Stimulated activated CD4-positive, alpha-beta T cell treated with anti-CD3 and anti-CD28 coated beads, Interleukin-2, amount 100 ng/mL, for 48 hours (primary cell): ENCODE measurements at regions not wholly inside any gene's neighbourhood (a gene's known extent, or its start where the extent isn't known, plus 50 kb on each side); places are given as distances from the start of the nearest gene placed in this dataset.
"Not testable (repeated sequence)": the region's sequence is repeated elsewhere in the genome, so short reads cannot be mapped to it uniquely, and the experiment has no call there.

Experiments
- DNase-seq, 2 donors: peaks; one replicate each; pipeline ENCODE4 v3.0.0-alpha.2; 2020

DNA sequence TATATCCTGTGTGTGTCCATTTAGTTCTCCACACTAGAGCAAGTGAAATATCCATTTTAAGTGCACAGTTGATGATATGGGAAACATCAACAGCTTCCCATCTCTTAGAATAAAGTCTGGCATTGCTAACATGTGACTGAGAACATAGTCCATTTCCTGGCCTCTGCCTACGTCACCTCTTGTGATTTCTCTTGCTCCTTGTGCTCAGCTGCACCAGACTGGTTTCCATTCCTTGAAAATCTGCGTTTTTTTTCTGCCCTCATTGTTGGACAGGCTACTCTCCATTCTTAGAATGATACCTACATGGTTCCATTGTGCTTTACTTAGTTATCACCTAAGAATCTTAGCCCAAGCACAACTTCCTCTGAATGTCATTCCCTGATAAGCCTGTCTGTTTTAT is 851.2 kb upstream of the ID2 start:
- DNase-seq = no peak

GRCh38 chr2:7835151-7835550 is 846.7 kb upstream of the ID2 start:
- DNase-seq = no peak

DNA sequence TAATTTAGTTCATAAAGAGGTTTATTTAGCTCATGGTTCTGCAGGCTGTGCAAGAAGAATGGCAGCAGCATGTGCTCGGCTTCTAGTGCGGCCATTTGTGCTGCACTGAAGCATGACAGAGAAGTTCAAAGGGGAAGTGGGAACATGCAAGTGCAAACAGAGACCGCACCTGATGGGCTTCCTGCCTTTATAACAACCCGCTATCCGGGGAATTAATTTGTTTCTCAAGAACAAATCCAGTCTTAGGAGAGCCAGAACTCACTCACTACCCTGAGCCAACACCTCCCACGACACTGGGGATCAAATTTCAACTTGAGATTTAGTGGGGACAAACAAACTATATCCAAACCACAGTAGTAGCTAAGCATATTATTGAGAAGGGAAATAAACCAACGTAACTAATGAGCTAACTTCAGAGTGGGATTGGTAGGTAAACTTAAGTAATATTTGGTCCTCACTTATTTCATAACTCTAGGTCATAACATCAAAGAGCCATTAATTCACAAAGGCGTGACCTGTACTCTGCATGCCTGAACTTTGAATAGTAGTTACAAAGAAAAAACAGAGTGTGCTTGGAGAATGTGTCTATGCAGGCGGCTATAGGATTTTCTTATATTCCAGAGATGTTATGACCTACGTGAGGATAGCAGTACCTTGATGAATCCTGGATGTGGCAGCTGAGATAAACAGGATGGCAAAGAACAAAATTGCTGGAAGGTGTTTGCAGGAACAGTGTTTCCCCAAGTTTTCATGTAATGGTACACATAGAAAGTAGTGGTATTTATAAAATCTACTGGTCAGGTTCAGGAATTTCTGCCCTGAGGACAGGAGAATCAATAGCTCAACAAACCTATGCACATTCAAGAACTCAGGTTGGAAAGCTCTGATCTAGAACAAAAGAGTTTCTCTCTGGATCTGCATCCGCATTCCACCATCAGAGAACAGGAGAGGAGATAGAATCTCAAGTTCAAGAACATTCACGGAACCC is 845.9 kb upstream of the ID2 start:
- no peak for DNase-seq

DNA sequence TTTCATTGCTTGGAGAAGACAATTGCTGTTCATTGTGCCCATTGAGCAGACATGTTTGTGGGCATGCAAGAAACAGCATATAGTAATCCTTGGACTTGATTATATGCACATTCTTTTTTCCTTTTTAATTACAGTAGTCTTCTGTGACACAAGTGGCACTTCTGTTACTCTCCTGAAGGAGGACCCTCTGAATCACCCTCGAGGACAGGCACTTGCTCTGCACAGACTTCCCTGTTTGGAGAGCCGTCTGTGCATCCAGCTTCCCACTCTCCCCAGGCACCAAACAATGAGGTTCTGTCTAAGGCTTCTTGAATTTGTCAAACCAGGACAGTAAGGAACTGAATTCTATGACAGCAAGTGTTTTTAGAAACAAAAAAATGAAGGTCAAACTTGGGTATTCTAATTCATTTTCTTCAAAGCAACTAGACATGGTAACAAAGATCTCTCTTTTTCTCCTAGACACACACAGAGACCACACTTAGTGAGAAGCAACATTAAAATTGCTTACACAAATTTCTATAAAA is 844.6 kb upstream of the ID2 start:
- DNase-seq = no peak

GRCh38 chr2:7838669-7839068 is 843.2 kb upstream of the ID2 start:
- DNase-seq = no peak

DNA sequence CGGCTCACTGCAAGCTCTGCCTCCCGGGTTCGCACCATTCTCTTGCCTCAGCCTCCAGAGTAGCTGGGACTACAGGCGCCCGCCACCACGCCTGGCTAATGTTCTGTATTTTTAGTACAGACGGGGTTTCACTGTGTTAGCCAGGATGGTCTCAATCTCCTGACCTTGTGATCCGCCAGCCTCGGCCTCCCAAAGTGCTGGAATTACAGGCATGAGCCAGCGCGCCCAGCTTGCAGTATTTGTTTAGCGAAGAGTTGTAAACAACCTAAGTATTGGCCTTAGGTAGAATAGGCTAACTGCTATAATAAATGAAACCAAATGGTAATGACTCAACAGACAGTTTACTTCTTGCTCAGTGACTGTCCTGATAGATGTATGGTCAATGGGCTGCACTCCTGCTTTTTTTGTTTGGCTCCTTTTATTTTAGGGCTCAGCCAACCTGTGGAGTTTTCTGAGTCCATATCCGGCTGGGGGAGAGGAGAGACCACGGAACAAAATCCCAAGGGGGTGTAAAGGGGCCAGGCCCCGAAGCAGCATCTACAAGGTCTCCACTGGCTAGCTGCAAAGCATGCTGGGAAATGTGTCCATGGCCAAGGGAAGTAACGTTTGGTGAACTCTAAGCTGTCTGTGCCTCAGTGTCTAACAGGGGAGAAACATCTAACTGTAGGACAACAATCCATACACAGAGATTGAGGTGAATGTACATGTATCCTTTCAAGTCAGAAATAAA is 841.0 kb upstream of the ID2 start:
- no peak for DNase-seq

- no peak for DNase-seq
These were observed 840.1 kb upstream of the ID2 start for GRCh38 chr2:7841751-7842150.

DNA sequence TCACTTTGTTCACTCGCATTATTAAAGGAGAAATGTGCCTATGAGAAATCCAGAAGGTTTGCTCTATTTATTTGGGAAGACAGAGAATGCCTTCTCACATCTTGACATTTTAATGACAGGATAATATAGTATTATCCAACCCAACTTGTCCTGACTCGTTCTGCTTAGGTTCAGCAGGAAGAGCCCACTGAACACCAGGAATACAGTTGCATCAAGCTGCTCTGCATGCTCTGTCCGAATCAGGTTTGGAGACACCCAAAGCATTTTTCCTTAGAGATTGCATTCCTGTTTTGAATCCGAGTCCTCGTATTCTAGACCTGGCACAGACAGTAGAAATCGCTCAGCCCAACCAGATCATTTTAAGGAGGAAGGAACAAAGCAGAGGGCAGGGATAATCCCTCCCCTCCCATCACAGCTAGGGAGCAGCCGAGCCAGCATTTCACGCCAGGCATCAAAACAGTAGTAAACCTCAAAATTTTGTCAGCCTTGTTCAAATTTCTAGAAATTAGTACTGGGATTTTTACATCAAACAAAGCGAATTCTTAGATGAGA is 837.4 kb upstream of the ID2 start:
- no peak for DNase-seq

- DNase-seq = no peak
These were observed 836.5 kb upstream of the ID2 start for GRCh38 chr2:7845332-7845731.

GRCh38 chr2:7846607-7847006 is 835.2 kb upstream of the ID2 start:
- DNase-seq = no peak

DNA sequence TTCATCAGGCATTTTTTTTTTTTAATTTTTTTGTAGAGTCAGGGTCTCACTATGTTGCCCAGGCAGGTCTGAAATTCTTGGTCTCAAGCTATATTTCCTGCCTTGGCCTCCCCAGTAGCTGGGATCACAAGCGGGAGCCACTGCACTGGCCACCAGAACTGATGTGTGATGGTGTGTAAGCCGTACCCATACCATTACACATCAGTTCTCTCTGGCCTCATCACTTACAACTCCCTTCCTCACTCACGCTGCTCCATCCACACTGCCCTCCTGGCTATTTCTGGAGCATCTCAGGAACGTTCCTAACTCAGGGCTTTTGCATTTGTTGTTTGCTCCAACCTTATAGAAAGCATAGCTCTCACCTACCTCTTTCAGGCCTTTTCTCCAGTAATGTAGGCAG is 834.5 kb upstream of the ID2 start:
- DNase-seq = no peak

- no peak for DNase-seq
These were observed 832.8 kb upstream of the ID2 start for GRCh38 chr2:7849027-7849426.

- DNase-seq = no peak
These were observed 832.3 kb upstream of the ID2 start for GRCh38 chr2:7849531-7849930.

DNA sequence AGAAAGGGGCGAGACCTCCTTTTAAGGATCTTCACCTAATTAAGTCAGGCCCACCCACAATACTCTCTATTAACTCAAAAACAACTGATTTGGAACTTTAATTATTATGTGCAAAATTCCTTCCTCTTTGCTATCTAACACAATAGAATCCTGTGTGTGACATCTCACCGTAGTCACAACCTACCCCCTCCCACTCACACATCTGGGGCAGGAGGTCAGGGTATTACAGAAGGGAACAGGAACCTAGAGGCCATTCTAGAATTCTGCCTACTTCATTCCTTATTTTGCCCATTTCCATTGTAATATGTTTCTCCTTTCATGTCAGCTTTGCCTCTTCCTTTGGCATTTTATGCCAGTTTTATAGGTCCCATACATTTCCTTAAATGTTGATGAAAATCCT is 829.3 kb upstream of the ID2 start:
- no peak for DNase-seq

DNA sequence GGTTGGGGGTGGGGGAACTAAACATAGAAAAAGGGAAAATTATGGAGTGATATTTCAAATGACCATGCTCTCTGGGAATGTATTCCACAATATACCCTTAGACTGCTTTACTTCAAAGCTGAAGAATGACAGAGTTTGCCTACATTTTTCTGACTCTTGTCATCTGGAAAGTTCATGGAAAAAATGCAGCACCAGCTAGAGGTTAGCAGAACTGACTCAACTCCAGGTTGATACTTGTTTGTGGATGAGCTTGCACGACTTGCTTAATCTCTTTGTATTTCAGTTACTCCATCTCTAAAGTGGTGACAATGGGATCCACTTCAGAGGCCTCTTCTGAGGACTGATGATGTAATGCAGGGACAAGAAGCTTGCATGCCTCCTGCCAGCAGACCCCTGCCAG is 824.0 kb upstream of the ID2 start:
- no peak for DNase-seq

DNA sequence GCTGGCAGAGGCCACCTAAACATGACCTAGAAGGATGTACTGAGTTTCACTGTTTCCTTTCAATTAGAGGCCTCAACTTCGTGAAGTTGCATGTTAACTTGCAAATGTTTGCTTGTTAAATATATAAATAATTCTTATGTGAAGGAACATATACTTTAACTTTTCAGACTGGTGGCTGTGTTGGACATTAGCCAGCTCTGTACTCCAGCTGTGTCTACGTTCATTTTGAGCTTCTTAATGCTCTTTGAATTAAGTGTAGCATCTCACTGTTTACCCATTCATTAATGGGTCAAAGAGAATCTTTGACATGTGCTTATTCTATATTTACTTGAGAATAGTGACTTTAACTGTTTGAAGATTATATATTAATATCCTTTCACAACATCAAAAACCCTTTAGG is 823.2 kb upstream of the ID2 start:
- DNase-seq = no peak

GRCh38 chr2:7860693-7861092 is 821.2 kb upstream of the ID2 start:
- DNase-seq = no peak

- DNase-seq = no peak
These were observed 819.8 kb upstream of the ID2 start for GRCh38 chr2:7861910-7862702.

DNA sequence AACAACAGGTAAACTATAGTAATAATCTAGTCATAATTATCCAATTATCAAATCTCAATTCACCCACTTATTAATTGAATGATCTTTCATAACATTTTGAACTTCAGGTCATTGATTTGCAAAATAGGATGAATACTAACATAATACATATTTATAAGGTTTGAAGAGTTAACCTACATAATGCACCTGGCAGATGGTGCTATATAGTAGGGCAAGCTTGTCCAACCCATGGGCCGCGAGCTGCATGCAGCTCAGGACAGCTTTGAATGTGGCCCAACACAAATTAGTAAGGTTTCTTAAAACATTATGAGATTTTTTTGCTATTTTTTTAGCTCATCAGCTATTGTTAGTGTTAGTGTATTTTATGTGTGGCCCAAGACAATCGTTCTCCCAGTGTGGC is 815.8 kb upstream of the ID2 start:
- no peak for DNase-seq

DNA sequence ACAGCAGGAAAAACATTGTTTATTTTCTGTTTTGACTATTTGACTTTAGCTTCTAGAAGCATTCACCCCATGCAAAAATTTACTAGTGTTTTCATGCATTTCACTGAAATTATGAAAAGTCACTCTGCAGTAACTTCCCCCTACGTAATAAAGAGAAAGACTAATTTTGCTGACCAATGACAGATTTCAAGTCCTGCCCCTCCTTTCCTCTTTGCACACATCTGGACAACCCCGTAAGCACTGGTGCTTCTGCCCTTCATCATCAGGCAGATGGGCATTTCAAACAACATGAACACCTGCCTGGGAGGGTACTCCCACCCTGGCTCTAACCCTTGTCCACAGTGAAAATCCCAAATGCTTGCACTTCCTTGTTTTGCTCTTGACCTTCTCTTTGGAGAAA is 815.0 kb upstream of the ID2 start:
- no peak for DNase-seq

DNA sequence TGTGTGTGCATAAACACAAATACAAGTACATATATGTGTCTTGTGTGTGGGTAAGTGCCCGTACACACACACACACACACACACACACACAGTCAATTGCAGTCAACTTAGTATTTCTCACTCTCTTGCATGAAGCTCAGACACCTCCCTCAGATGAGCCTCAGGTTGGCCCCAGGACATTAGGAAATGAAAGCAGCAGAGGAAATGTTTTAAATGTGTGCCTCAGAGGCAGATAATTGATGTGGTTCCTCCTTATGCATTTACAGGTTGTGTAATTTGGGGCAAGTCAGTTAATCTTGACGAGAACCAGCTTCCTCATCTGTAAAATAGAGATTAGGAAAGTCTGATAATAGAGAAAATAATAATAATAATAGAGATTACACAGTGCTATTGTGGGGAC is 814.0 kb upstream of the ID2 start:
- no peak for DNase-seq

DNA sequence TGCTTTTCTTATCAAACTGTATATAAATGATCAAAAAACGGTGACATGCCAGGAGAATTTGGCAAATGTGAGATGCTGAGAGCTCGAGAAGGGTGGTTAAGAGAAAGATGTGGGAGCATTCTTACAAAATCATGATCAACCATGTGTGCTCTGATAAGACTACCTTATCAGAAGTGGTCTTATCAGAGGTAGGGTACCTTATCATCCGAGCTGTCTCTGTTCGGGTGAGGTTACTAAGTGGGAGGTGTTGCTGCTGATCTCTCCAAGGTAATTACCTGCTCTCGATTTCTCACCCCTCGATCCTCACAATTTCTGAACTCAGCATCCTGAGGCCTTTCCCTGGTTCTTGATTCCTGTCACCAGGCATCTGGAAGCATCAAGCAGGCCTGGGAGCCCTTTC is 813.0 kb upstream of the ID2 start:
- no peak for DNase-seq

GRCh38 chr2:7876445-7876844 is 805.4 kb upstream of the ID2 start:
- DNase-seq = not testable (repeated sequence)
